HG03196 (cell line): ENCODE measurements at regions not wholly inside any gene's neighbourhood (a gene's known extent, or its start where the extent isn't known, plus 50 kb on each side); places are given as distances from the start of the nearest gene placed in this dataset.
"Not testable (repeated sequence)": the region's sequence is repeated elsewhere in the genome, so short reads cannot be mapped to it uniquely, and the experiment has no call there.

Experiments
- ATAC-seq: cut with Tn5 transposase; IDR thresholded peaks from one replicate; pipeline ENCODE4 v1.9.1; 2021; ENCODE audit not compliant: unreplicated experiment

GRCh38 chr9:12351293-12352044, 341.7 kb upstream of the TYRP1 start:
- ATAC-seq = no peak

- no peak for ATAC-seq
Observed at GRCh38 chr9:12352045-12352315, 341.2 kb upstream of the TYRP1 start.

GRCh38 chr9:12363439-12363838, 329.7 kb upstream of the TYRP1 start:
- no peak for ATAC-seq

GRCh38 chr9:12368569-12368968, 324.6 kb upstream of the TYRP1 start:
- ATAC-seq = no peak

GRCh38 chr9:12391839-12392509, 301.2 kb upstream of the TYRP1 start:
- ATAC-seq = no peak

GRCh38 chr9:12394105-12394504, 299.1 kb upstream of the TYRP1 start:
- no peak for ATAC-seq

GRCh38 chr9:12403721-12404120, 289.5 kb upstream of the TYRP1 start:
- ATAC-seq = no peak

GRCh38 chr9:12413986-12414385, 279.2 kb upstream of the TYRP1 start:
- no peak for ATAC-seq

GRCh38 chr9:12414514-12414913, 278.7 kb upstream of the TYRP1 start:
- no peak for ATAC-seq

GRCh38 chr9:12415361-12415760, 277.8 kb upstream of the TYRP1 start:
- no peak for ATAC-seq

- no peak for ATAC-seq
Observed at GRCh38 chr9:12416716-12417115, 276.5 kb upstream of the TYRP1 start.

- ATAC-seq = no peak
Observed at GRCh38 chr9:12424243-12424642, 268.9 kb upstream of the TYRP1 start.

- ATAC-seq = no peak
Observed at GRCh38 chr9:12425878-12426864, 267.0 kb upstream of the TYRP1 start.

GRCh38 chr9:12439267-12439666, 253.9 kb upstream of the TYRP1 start:
- no peak for ATAC-seq

GRCh38 chr9:12441080-12441479, 252.1 kb upstream of the TYRP1 start:
- ATAC-seq = not testable (repeated sequence)

GRCh38 chr9:12441506-12441905, 251.7 kb upstream of the TYRP1 start:
- ATAC-seq = no peak

- no peak for ATAC-seq
Observed at GRCh38 chr9:12448246-12448645, 244.9 kb upstream of the TYRP1 start.

- no peak for ATAC-seq
Observed at GRCh38 chr9:12457237-12457636, 235.9 kb upstream of the TYRP1 start.

GRCh38 chr9:12461763-12462460, 231.3 kb upstream of the TYRP1 start:
- ATAC-seq = no peak

GRCh38 chr9:12462861-12463260, 230.3 kb upstream of the TYRP1 start:
- ATAC-seq = no peak

- ATAC-seq = no peak
Observed at GRCh38 chr9:12463641-12464040, 229.5 kb upstream of the TYRP1 start.
